Cardiac muscle cell (in vitro differentiated cells and primary cell): ENCODE measurements at regions not wholly inside any gene's neighbourhood (a gene's known extent, or its start where the extent isn't known, plus 50 kb on each side); places are given as distances from the start of the nearest gene placed in this dataset.
A peak's percentile ranks its signal among the peaks of the same experiment; 100 is the strongest.

Experiments
- DNase-seq, 2 donors: peaks; one replicate each; pipeline versions ENCODE4 v3.0.0 to v3.0.0-alpha.2; 2010 to 2017; ENCODE audit warnings: low read depth in 1 of 2, low spot score in 1 of 2
- H3K27ac ChIP-seq: fragments of 200-600 bp; sonication (generic); 2 replicates; pipeline ENCODE4 v1.5.1; 2016
- H3K27me3 ChIP-seq: fragments of 200-600 bp; sonication (generic); 2 replicates; pipeline ENCODE4 v1.6.0; 2016; ENCODE audit warnings: control low read depth
- H3K36me3 ChIP-seq: fragments of 200-600 bp; sonication (generic); 2 replicates; pipeline ENCODE4 v1.5.1; 2016; ENCODE audit warnings: control low read depth
- H3K4me1 ChIP-seq: fragments of 200-600 bp; sonication (generic); 2 replicates; pipeline ENCODE4 v1.8.1; 2017; ENCODE audit warnings: low read depth, mild to moderate bottlenecking, mixed run types
- H3K4me3 ChIP-seq: fragments of 200-600 bp; sonication (generic); 2 replicates; pipeline ENCODE4 v1.5.1; 2016; ENCODE audit warnings: mild to moderate bottlenecking
- H3K9me3 ChIP-seq: fragments of 200-600 bp; sonication (generic); 2 replicates; pipeline ENCODE4 v1.5.1; 2017; ENCODE audit warnings: low read depth, mild to moderate bottlenecking, control low read depth
- TF ChIP-seq, protein P1 (sequence below): IDR thresholded peaks from 2 replicates; pipeline ENCODE4 v1.5.1; 2012; ENCODE audit warnings: low read depth, mild to moderate bottlenecking, low read length

DNA sequence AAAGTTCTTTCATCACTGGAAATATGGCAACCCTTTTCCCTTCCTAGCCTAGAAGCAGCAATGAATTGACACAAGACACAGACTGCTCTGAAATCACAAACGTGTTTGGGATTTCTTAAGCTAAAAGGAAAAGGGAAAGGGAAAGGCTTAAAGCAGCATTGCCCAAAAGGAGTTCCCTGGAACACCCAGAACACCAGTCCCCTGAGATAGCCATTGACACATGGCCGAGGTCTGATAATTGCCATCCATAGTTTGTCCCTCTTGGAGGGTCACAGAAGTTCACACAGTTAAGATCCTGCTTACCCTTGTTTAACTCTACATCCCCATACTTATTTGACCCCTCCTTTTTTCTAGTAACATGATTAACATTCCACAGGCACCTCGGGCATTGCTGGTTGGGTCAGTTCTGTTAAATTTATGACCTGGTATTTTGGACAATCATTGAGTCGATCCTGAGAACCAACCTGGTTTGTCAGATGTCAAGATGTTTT is 72.9 kb downstream of the ZNF281 start:
- Histone ChIP-seq H3K27me3 (no peaks in the 10 kb centered on the region), H3K36me3 (no peaks in the 10 kb centered on the region), H3K27ac (no peak overlapping the region), H3K4me1 (no peaks in the 10 kb centered on the region), H3K9me3 (no peaks in the 10 kb centered on the region), H3K4me3 (no peak overlapping the region)
- DNase-seq: no peak
- TF ChIP-seq, protein P1, sequence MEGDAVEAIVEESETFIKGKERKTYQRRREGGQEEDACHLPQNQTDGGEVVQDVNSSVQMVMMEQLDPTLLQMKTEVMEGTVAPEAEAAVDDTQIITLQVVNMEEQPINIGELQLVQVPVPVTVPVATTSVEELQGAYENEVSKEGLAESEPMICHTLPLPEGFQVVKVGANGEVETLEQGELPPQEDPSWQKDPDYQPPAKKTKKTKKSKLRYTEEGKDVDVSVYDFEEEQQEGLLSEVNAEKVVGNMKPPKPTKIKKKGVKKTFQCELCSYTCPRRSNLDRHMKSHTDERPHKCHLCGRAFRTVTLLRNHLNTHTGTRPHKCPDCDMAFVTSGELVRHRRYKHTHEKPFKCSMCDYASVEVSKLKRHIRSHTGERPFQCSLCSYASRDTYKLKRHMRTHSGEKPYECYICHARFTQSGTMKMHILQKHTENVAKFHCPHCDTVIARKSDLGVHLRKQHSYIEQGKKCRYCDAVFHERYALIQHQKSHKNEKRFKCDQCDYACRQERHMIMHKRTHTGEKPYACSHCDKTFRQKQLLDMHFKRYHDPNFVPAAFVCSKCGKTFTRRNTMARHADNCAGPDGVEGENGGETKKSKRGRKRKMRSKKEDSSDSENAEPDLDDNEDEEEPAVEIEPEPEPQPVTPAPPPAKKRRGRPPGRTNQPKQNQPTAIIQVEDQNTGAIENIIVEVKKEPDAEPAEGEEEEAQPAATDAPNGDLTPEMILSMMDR: no peak

GRCh38 chr1:200336101-200336845 is 73.6 kb downstream of the ZNF281 start:
- DNase-seq: peak in 1 of 2 donors; percentile 51
- TF ChIP-seq, protein P1: no peak
- Histone ChIP-seq H3K4me3 (no peak overlapping the region), H3K27me3 (no peaks in the 10 kb centered on the region), H3K9me3 (no peaks in the 10 kb centered on the region), H3K27ac (no peak overlapping the region), H3K4me1 (no peaks in the 10 kb centered on the region), H3K36me3 (no peaks in the 10 kb centered on the region)

- TF ChIP-seq, protein P1: no peak
- no peaks in the 10 kb centered on the region for H3K36me3 ChIP-seq
- H3K27ac ChIP-seq: no peak overlapping the region
- H3K9me3 ChIP-seq: no peaks in the 10 kb centered on the region
- H3K4me3 ChIP-seq: no peak overlapping the region
- H3K27me3 ChIP-seq: no peaks in the 10 kb centered on the region
- no peak for DNase-seq
- no peaks in the 10 kb centered on the region for H3K4me1 ChIP-seq
Measured at GRCh38 chr1:200334661-200335256, 75.1 kb downstream of the ZNF281 start.

GRCh38 chr1:200333329-200333728 is 76.5 kb downstream of the ZNF281 start:
- TF ChIP-seq, protein P1: no peak
- no peaks in the 10 kb centered on the region for H3K36me3 ChIP-seq
- no peaks in the 10 kb centered on the region for H3K9me3 ChIP-seq
- H3K27ac ChIP-seq: no peak overlapping the region
- H3K4me1 ChIP-seq: no peaks in the 10 kb centered on the region
- no peak overlapping the region for H3K4me3 ChIP-seq
- no peak for DNase-seq
- no peaks in the 10 kb centered on the region for H3K27me3 ChIP-seq

DNA sequence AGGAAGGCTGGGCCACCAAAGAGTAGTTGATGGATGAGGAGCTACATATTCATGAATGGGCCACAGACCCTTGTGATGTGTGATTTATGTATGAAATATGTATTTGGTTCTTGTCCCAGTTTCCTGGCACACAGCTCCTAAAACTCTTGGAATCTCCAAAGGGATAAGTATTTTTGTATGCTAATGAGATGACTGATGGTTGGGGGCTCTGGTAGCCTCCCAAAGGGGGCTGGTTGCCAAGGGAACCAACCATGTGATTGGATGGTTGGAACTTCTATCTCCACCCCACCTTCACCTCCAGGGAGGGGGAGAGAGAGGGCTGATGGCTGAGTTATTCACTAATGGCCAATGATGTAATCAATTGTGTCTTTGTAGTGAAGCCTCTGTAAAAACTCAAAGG is 77.1 kb downstream of the ZNF281 start:
- no peaks in the 10 kb centered on the region for H3K27me3 ChIP-seq
- DNase-seq: no peak
- no peaks in the 10 kb centered on the region for H3K4me1 ChIP-seq
- H3K27ac ChIP-seq: no peak overlapping the region
- no peak overlapping the region for H3K4me3 ChIP-seq
- H3K9me3 ChIP-seq: no peaks in the 10 kb centered on the region
- H3K36me3 ChIP-seq: no peaks in the 10 kb centered on the region
- TF ChIP-seq, protein P1: no peak
